MCF 10A (cell line): ENCODE measurements at regions not wholly inside any gene's neighbourhood (a gene's known extent, or its start where the extent isn't known, plus 50 kb on each side); places are given as distances from the start of the nearest gene placed in this dataset.

Source experiments
- BruUV-seq: library from RNA; stranded (reverse); fragments of 400-500 nt; replicated peaks from 2 replicates; lab custom pipeline; 2021; lab: Mats Ljungman, UMichigan
- CTCF ChIA-PET: fragments of 300-600 bp; sonication (Branson Sonifier 250); formaldehyde crosslinking; extraction: SDS; loops from one replicate; lab custom pipeline; 2021; ENCODE audit warnings: antibody characterized with exemption, inconsistent platforms; lab: Yijun Ruan, JAX
- POLR2A ChIA-PET: fragments of 300-600, 350-650 bp; sonication (Branson Sonifier 250); formaldehyde crosslinking; extraction: SDS; loops from one replicate; lab custom pipeline; 2020; ENCODE audit warnings: antibody characterized with exemption, inconsistent platforms; lab: Yijun Ruan, JAX
- DNase-seq: peaks from one replicate; pipeline ENCODE4 v3.0.0-alpha.2; 2018; ENCODE audit not compliant: unreplicated experiment
- H3K27ac Mint-ChIP-seq: one replicate; pipeline ENCODE4 v1.8.0; 2022; ENCODE audit warnings: mild to moderate bottlenecking, low read depth, mixed read lengths; ENCODE audit not compliant: unreplicated experiment
- H3K27me3 Mint-ChIP-seq: one replicate; pipeline ENCODE4 v1.8.0; 2022; ENCODE audit warnings: mixed read lengths; ENCODE audit not compliant: insufficient read depth, unreplicated experiment
- H3K36me3 Mint-ChIP-seq: one replicate; pipeline ENCODE4 v1.8.0; 2022; ENCODE audit warnings: mild to moderate bottlenecking, moderate library complexity, mixed read lengths; ENCODE audit not compliant: insufficient read depth, unreplicated experiment
- H3K4me1 Mint-ChIP-seq: one replicate; pipeline ENCODE4 v1.8.0; 2022; ENCODE audit warnings: mixed read lengths; ENCODE audit not compliant: insufficient read depth, unreplicated experiment
- H3K4me3 Mint-ChIP-seq: one replicate; pipeline ENCODE4 v1.8.0; 2022; ENCODE audit warnings: mild to moderate bottlenecking, moderate library complexity, mixed read lengths; ENCODE audit not compliant: unreplicated experiment
- H3K9me3 Mint-ChIP-seq: one replicate; pipeline ENCODE4 v1.8.0; 2022; ENCODE audit warnings: mixed read lengths; ENCODE audit not compliant: unreplicated experiment
- CTCF ChIP-seq: fragments of 200-600 bp; IDR thresholded peaks from one replicate; pipeline ENCODE4 v1.8.0; 2022; ENCODE audit warnings: antibody characterized with exemption, mild to moderate bottlenecking; ENCODE audit not compliant: unreplicated experiment
- intact Hi-C: fragments of 100-400 bp; cut with micrococcal nuclease; formaldehyde crosslinking; loops from 2 replicates; pipeline ENCODE4 v1.14.1; 2022

- Mint-ChIP-seq H3K4me3 (no peak overlapping the region), H3K27me3 (no peaks in the 10 kb centered on the region), H3K9me3 (peaks cover 45% of the 10 kb centered on the region), H3K27ac (no peak overlapping the region), H3K4me1 (no peaks in the 10 kb centered on the region), H3K36me3 (no peaks in the 10 kb centered on the region)
- no peak for DNase-seq
- no peak for TF ChIP-seq CTCF
- CTCF ChIA-PET = no interaction called here
- intact Hi-C loops = no loop called here
- POLR2A ChIA-PET = no interaction called here
- no TSS peak for BruUV-seq
These were observed 1123.7 kb downstream of the PLA2G4A start for GRCh38 chr1:187952446-187952845.

GRCh38 chr1:187956975-187957374 lies 1128.2 kb downstream of the PLA2G4A start:
- Mint-ChIP-seq H3K9me3 (peaks cover 16% of the 10 kb centered on the region), H3K4me3 (no peak overlapping the region), H3K27ac (no peak overlapping the region), H3K36me3 (no peaks in the 10 kb centered on the region), H3K4me1 (no peaks in the 10 kb centered on the region), H3K27me3 (no peaks in the 10 kb centered on the region)
- ChIA-PET CTCF (no interaction called here), POLR2A (no interaction called here)
- no peak for TF ChIP-seq CTCF
- BruUV-seq = no TSS peak
- DNase-seq = no peak
- intact Hi-C loops = no loop called here

DNA sequence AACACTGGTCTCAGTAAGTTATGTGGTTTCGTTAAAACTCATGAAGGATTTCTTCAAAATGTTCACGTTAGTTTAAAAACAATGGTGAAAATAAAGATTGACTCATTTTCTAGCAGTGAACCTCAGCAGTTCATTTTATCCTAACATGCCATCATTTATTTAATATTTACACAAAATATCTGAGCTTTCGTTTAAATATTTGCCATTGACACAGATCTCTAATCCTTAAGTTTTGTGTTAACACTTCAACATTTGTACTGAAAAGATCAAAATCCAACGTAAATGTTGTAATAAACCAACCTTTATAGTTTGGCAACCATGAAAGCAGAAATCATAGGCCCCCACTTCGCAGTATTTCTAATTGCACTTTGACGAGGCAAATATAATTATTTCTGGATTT lies 1129.5 kb downstream of the PLA2G4A start:
- CTCF ChIA-PET = no interaction called here
- Mint-ChIP-seq H3K27ac (no peak overlapping the region), H3K27me3 (no peaks in the 10 kb centered on the region), H3K4me1 (no peaks in the 10 kb centered on the region), H3K9me3 (peaks cover 7% of the 10 kb centered on the region), H3K4me3 (no peak overlapping the region), H3K36me3 (no peaks in the 10 kb centered on the region)
- intact Hi-C loops = no loop called here
- POLR2A ChIA-PET = interaction anchor here (0.6 kb wide), 1 partner anchor 62 kb away, joined by 3 read pairs; no protein-coding TSS in a partner anchor
- BruUV-seq = no TSS peak
- DNase-seq = no peak
- TF ChIP-seq CTCF = no peak

DNA sequence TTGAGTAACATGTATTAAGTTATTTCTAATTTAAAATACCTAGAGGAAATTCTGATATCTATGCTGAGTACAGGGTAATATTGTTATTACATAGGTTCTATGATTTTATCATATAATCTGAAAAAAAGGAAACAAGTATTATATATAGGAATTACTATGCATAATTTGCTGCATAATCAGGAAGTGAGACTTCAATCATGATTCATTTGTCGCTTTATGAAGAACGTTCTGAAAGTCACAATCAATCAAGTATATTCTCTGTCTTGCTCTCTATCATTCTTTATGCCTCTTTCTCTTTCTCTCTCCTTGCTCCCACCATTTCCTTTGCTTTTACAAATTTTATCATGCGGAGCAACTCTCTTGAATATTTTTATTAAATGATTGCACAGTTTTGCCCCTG lies 1130.3 kb downstream of the PLA2G4A start:
- no peak for DNase-seq
- no peaks in the 10 kb centered on the region for H3K27me3 Mint-ChIP-seq
- peaks cover 7% of the 10 kb centered on the region for H3K9me3 Mint-ChIP-seq
- no peak overlapping the region for H3K4me3 Mint-ChIP-seq
- POLR2A ChIA-PET = no interaction called here
- H3K27ac Mint-ChIP-seq = no peak overlapping the region
- CTCF ChIA-PET = no interaction called here
- no peak for TF ChIP-seq CTCF
- BruUV-seq = no TSS peak
- no peaks in the 10 kb centered on the region for H3K36me3 Mint-ChIP-seq
- no peaks in the 10 kb centered on the region for H3K4me1 Mint-ChIP-seq
- intact Hi-C loops = no loop called here
